Liver (tissue), 8 donors: ENCODE measurements at regions not wholly inside any gene's neighbourhood (a gene's known extent, or its start where the extent isn't known, plus 50 kb on each side); places are given as distances from the start of the nearest gene placed in this dataset.

Source experiments
- DNase-seq: peaks from one replicate; pipeline ENCODE4 v3.0.0-alpha.2; 2017; ENCODE audit warnings: low spot score
- H3K27ac ChIP-seq, 2 donors: one replicate each; pipeline ENCODE4 v1.7.0; 2013; ENCODE audit warnings: inconsistent platforms in 2 of 2, low read length in 2 of 2, control low read depth in 1 of 2, low read depth in 1 of 2, mild to moderate bottlenecking in 1 of 2
- H3K27me3 ChIP-seq, 4 donors: one replicate each; pipeline versions ENCODE4 v1.6.1 to v1.7.0; 2013; ENCODE audit warnings: low read length in 3 of 4, inconsistent platforms in 1 of 4, mild to moderate bottlenecking in 1 of 4, moderate library complexity in 1 of 4; ENCODE audit not compliant: control insufficient read depth in 4 of 4, insufficient read depth in 4 of 4
- H3K36me3 ChIP-seq, 4 donors: one replicate each; pipeline versions ENCODE4 v1.6.1 to v1.7.0; 2013; ENCODE audit warnings: low read length in 3 of 4, mild to moderate bottlenecking in 3 of 4, low read depth in 1 of 4, moderate library complexity in 1 of 4; ENCODE audit not compliant: control insufficient read depth in 4 of 4, insufficient read depth in 3 of 4
- H3K4me1 ChIP-seq, 4 donors: one replicate each; pipeline versions ENCODE4 v1.6.1 to v1.7.0; 2013; ENCODE audit warnings: low read length in 3 of 4, mild to moderate bottlenecking in 3 of 4, moderate library complexity in 1 of 4; ENCODE audit not compliant: control insufficient read depth in 4 of 4, insufficient read depth in 4 of 4
- H3K4me3 ChIP-seq, 3 donors: one replicate each; pipeline versions ENCODE4 v1.6.1 to v1.7.0; 2013; ENCODE audit warnings: low read length in 3 of 3, control low read depth in 1 of 3, low read depth in 1 of 3, mild to moderate bottlenecking in 1 of 3
- H3K9ac ChIP-seq, 2 donors: one replicate each; pipeline ENCODE4 v1.7.0; 2013; ENCODE audit warnings: low read length in 2 of 2, mild to moderate bottlenecking in 2 of 2, moderate library complexity in 2 of 2, control low read depth in 1 of 2, low read depth in 1 of 2
- H3K9me3 ChIP-seq, 4 donors: one replicate each; pipeline versions ENCODE4 v1.6.1 to v1.7.0; 2013; ENCODE audit warnings: low read length in 3 of 4; ENCODE audit not compliant: control insufficient read depth in 4 of 4
- EGR1 ChIP-seq, 2 donors: IDR thresholded peaks; 2 replicates each; pipeline ENCODE4 v1.6.1; 2016 to 2018; ENCODE audit warnings: antibody characterized with exemption in 2 of 2, low read depth in 2 of 2
- GABPA ChIP-seq, 2 donors: IDR thresholded peaks in 1 of 2; conservative IDR thresholded peaks in 1 of 2; 2 replicates each; pipeline ENCODE4 v1.6.1; 2016; ENCODE audit warnings: antibody characterized with exemption in 2 of 2, mild to moderate bottlenecking in 1 of 2, moderate library complexity in 1 of 2
- HNF4G ChIP-seq: IDR thresholded peaks from 2 replicates; pipeline ENCODE4 v1.6.1; 2016; ENCODE audit warnings: antibody characterized with exemption
- JUND ChIP-seq, 2 donors: IDR thresholded peaks; 2 replicates each; pipeline ENCODE4 v1.6.1; 2016; ENCODE audit warnings: antibody characterized with exemption in 2 of 2
- NR2F2 ChIP-seq: IDR thresholded peaks from 2 replicates; pipeline ENCODE4 v1.6.1; 2016; ENCODE audit warnings: antibody characterized with exemption
- RAD21 ChIP-seq, 2 donors: IDR thresholded peaks; 2 replicates each; pipeline ENCODE4 v1.6.1; 2016; ENCODE audit warnings: antibody characterized with exemption in 2 of 2, mild to moderate bottlenecking in 2 of 2
- RXRA ChIP-seq, 2 donors: IDR thresholded peaks; 2 replicates each; pipeline ENCODE4 v1.6.1; 2017 to 2018; ENCODE audit warnings: antibody characterized with exemption in 2 of 2, mild to moderate bottlenecking in 1 of 2
- YY1 ChIP-seq: IDR thresholded peaks from 2 replicates; pipeline ENCODE4 v1.6.1; 2016; ENCODE audit warnings: antibody characterized with exemption, mild to moderate bottlenecking
- WGBS: extraction: QIAGEN DNeasy Blood & Tissue Kit; methylation state at CpG from one replicate; pipeline ENCODE4 v1.1.7; 2013; 5-methylcytosine and 5-hydroxymethylcytosine counted together
- TF ChIP-seq, protein P1 (sequence below): IDR thresholded peaks from 2 replicates; pipeline ENCODE4 v1.6.1; 2016; ENCODE audit warnings: antibody characterized with exemption
- TF ChIP-seq, protein P2 (sequence below): IDR thresholded peaks from 2 replicates; pipeline ENCODE4 v1.6.1; 2016; ENCODE audit warnings: antibody characterized with exemption
- TF ChIP-seq, protein P3 (sequence below): IDR thresholded peaks from 2 replicates; pipeline ENCODE4 v1.6.1; 2016; ENCODE audit warnings: antibody characterized with exemption
- TF ChIP-seq, protein P4 (sequence below): IDR thresholded peaks from 2 replicates; pipeline ENCODE4 v1.6.1; 2016; ENCODE audit warnings: antibody characterized with exemption, mild to moderate bottlenecking
- TF ChIP-seq, protein P5 (sequence below): fragments of 150-350 bp; IDR thresholded peaks from 2 replicates; pipeline ENCODE4 v1.5.1; 2017; ENCODE audit warnings: improper control_type of control experiment, low read depth, low read length; ENCODE audit not compliant: missing input control
- donor health status: healthy.
- donor health status: healthy.
- donor health status: healthy.
- donor health status: healthy.
- donor health status: healthy.

DNA sequence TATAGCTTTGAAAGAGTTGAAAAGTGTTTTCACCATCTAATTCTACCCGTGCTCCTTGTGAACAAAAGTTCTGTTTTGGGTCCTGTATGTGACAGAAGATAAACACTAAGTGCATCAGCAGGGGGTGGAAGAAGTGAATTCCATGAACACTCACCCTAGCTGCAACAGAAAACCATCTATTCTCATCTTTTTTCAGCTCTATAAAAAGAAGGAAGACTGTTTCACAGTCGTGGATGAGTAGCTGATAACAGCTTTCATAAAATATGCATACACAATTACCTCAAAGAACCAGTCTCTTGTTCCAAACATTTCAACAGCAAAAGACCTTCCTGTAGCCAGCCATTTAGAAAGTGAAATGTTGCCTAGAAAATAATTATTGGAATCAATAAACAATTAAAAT, 281.7 kb upstream of the RASGRP1 start:
- Histone ChIP-seq H3K4me1 (no peaks in the 10 kb centered on the region), H3K27ac (no peak overlapping the region), H3K9me3 (no peaks in the 10 kb centered on the region), H3K4me3 (no peak overlapping the region), H3K9ac (no peak overlapping the region), H3K36me3 (no peaks in the 10 kb centered on the region), H3K27me3 (peaks cover 0 to 2% (median 0%) of the 10 kb centered on the region in 4 donors)
- DNase-seq = no peak
- no peak for TF ChIP-seq RAD21 (IDR thresholded peaks at IDR 0.05)
- no peak for TF ChIP-seq RXRA (IDR thresholded peaks at IDR 0.05)
- TF ChIP-seq YY1 = no peak
- no peak for TF ChIP-seq NR2F2
- TF ChIP-seq HNF4G = no peak
- TF ChIP-seq, protein P1, sequence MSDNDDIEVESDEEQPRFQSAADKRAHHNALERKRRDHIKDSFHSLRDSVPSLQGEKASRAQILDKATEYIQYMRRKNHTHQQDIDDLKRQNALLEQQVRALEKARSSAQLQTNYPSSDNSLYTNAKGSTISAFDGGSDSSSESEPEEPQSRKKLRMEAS = no peak
- TF ChIP-seq, protein P2, sequence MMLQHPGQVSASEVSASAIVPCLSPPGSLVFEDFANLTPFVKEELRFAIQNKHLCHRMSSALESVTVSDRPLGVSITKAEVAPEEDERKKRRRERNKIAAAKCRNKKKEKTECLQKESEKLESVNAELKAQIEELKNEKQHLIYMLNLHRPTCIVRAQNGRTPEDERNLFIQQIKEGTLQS = no peak
- TF ChIP-seq JUND (IDR thresholded peaks at IDR 0.05) = no peak
- no peak for TF ChIP-seq EGR1 (IDR thresholded peaks at IDR 0.05; ENCODE audit: low read depth in 2 of 2)
- TF ChIP-seq, protein P3, sequence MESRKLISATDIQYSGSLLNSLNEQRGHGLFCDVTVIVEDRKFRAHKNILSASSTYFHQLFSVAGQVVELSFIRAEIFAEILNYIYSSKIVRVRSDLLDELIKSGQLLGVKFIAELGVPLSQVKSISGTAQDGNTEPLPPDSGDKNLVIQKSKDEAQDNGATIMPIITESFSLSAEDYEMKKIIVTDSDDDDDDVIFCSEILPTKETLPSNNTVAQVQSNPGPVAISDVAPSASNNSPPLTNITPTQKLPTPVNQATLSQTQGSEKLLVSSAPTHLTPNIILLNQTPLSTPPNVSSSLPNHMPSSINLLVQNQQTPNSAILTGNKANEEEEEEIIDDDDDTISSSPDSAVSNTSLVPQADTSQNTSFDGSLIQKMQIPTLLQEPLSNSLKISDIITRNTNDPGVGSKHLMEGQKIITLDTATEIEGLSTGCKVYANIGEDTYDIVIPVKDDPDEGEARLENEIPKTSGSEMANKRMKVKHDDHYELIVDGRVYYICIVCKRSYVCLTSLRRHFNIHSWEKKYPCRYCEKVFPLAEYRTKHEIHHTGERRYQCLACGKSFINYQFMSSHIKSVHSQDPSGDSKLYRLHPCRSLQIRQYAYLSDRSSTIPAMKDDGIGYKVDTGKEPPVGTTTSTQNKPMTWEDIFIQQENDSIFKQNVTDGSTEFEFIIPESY = no peak
- no peak for TF ChIP-seq GABPA (IDR thresholded peaks at IDR 0.05 in 1 of 2, conservative IDR thresholded peaks at IDR 0.05 in 1 of 2)
- WGBS = 53% methylated on average over 2 of the region's 2 CpGs

DNA sequence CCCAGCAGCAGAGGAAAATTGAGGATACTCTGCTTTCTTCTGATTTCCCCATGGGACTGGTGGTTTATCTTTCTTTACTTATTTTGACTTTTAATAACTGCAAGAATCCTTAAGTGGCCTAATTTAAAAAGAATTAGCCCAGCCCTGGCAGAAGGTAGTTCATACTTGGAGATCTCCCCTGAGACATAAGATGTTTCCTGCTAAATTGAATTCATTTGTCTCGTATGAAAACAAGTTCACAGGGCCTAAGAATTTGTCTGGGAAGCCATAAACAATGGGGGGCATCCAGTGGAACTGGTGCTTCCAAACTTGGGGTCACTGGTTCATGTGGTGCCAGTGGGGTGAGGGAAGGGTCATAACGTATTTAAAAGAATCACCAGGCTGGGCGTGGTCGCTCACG, 283.1 kb upstream of the RASGRP1 start:
- Histone ChIP-seq H3K27me3 (peaks cover 0 to 2% (median 0%) of the 10 kb centered on the region in 4 donors), H3K9me3 (no peaks in the 10 kb centered on the region), H3K27ac (no peak overlapping the region), H3K9ac (no peak overlapping the region), H3K4me3 (no peak overlapping the region), H3K4me1 (no peaks in the 10 kb centered on the region), H3K36me3 (no peaks in the 10 kb centered on the region)
- TF ChIP-seq, protein P4, sequence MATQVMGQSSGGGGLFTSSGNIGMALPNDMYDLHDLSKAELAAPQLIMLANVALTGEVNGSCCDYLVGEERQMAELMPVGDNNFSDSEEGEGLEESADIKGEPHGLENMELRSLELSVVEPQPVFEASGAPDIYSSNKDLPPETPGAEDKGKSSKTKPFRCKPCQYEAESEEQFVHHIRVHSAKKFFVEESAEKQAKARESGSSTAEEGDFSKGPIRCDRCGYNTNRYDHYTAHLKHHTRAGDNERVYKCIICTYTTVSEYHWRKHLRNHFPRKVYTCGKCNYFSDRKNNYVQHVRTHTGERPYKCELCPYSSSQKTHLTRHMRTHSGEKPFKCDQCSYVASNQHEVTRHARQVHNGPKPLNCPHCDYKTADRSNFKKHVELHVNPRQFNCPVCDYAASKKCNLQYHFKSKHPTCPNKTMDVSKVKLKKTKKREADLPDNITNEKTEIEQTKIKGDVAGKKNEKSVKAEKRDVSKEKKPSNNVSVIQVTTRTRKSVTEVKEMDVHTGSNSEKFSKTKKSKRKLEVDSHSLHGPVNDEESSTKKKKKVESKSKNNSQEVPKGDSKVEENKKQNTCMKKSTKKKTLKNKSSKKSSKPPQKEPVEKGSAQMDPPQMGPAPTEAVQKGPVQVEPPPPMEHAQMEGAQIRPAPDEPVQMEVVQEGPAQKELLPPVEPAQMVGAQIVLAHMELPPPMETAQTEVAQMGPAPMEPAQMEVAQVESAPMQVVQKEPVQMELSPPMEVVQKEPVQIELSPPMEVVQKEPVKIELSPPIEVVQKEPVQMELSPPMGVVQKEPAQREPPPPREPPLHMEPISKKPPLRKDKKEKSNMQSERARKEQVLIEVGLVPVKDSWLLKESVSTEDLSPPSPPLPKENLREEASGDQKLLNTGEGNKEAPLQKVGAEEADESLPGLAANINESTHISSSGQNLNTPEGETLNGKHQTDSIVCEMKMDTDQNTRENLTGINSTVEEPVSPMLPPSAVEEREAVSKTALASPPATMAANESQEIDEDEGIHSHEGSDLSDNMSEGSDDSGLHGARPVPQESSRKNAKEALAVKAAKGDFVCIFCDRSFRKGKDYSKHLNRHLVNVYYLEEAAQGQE = no peak
- TF ChIP-seq, protein P5, sequence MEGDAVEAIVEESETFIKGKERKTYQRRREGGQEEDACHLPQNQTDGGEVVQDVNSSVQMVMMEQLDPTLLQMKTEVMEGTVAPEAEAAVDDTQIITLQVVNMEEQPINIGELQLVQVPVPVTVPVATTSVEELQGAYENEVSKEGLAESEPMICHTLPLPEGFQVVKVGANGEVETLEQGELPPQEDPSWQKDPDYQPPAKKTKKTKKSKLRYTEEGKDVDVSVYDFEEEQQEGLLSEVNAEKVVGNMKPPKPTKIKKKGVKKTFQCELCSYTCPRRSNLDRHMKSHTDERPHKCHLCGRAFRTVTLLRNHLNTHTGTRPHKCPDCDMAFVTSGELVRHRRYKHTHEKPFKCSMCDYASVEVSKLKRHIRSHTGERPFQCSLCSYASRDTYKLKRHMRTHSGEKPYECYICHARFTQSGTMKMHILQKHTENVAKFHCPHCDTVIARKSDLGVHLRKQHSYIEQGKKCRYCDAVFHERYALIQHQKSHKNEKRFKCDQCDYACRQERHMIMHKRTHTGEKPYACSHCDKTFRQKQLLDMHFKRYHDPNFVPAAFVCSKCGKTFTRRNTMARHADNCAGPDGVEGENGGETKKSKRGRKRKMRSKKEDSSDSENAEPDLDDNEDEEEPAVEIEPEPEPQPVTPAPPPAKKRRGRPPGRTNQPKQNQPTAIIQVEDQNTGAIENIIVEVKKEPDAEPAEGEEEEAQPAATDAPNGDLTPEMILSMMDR = no peak
- TF ChIP-seq, protein P2 = no peak
- TF ChIP-seq GABPA (IDR thresholded peaks at IDR 0.05 in 1 of 2, conservative IDR thresholded peaks at IDR 0.05 in 1 of 2) = no peak
- no peak for TF ChIP-seq RAD21 (IDR thresholded peaks at IDR 0.05)
- WGBS = 88% methylated on average over 5 of the region's 5 CpGs
- DNase-seq = no peak
